Activated B cell treated with CpG ODN at 0.5 μM for 24 hours (primary cell): ENCODE measurements at regions not wholly inside any gene's neighbourhood (a gene's known extent, or its start where the extent isn't known, plus 50 kb on each side); places are given as distances from the start of the nearest gene placed in this dataset.
"Not testable (repeated sequence)": the region's sequence is repeated elsewhere in the genome, so short reads cannot be mapped to it uniquely, and the experiment has no call there.

ENCODE experiments used
- ATAC-seq: fragments of 200-7000 bp; cut with Tn5 transposase; one replicate; pipeline ENCODE4 v1.10.0; 2021; ENCODE audit warnings: low read depth, mild to moderate bottlenecking, moderate library complexity
- CTCF ChIA-PET: fragments of 350-600 bp; sonication (Branson Sonifier 250); formaldehyde crosslinking; loops from one replicate; lab custom pipeline; 2021; ENCODE audit warnings: antibody characterized with exemption; lab: Charles Lee
- POLR2A ChIA-PET: fragments of 350-600 bp; sonication (Branson Sonifier 250); formaldehyde crosslinking; loops from one replicate; lab custom pipeline; 2021; ENCODE audit warnings: antibody characterized with exemption; lab: Charles Lee
- DNase-seq: peaks from one replicate; pipeline ENCODE4 v3.0.0; 2022
- H3K27ac Mint-ChIP-seq: one replicate; pipeline ENCODE4 v1.8.0; 2020; ENCODE audit warnings: mixed read lengths
- H3K27me3 Mint-ChIP-seq: one replicate; pipeline ENCODE4 v1.8.0; 2021; ENCODE audit warnings: mixed read lengths
- H3K36me3 Mint-ChIP-seq: one replicate; pipeline ENCODE4 v1.8.0; 2021; ENCODE audit warnings: low read depth, mixed read lengths
- H3K4me1 Mint-ChIP-seq: one replicate; pipeline ENCODE4 v1.8.0; 2021; ENCODE audit warnings: mixed read lengths
- H3K4me3 Mint-ChIP-seq: one replicate; pipeline ENCODE4 v1.8.0; 2020; ENCODE audit warnings: mild to moderate bottlenecking, mixed read lengths
- H3K9me3 Mint-ChIP-seq: one replicate; pipeline ENCODE4 v1.8.0; 2020; ENCODE audit warnings: mixed read lengths
- CTCF ChIP-seq: fragments of 200-600 bp; IDR thresholded peaks from one replicate; pipeline ENCODE4 v1.8.0; 2022; ENCODE audit warnings: antibody characterized with exemption, mild to moderate bottlenecking
- intact Hi-C: fragments of 100-400 bp; cut with micrococcal nuclease; formaldehyde crosslinking; loops from one replicate; pipeline ENCODE4 v1.15.1; 2024

- Mint-ChIP-seq H3K4me1 (peaks cover 7% of the 10 kb centered on the region), H3K4me3 (no peak overlapping the region), H3K36me3 (no peaks in the 10 kb centered on the region), H3K27ac (no peak overlapping the region), H3K9me3 (no peaks in the 10 kb centered on the region), H3K27me3 (no peaks in the 10 kb centered on the region)
- no peak for TF ChIP-seq CTCF
- ChIA-PET POLR2A (no interaction called here), CTCF (no interaction called here)
- ATAC-seq, result no peak
- intact Hi-C loops, result no loop called here
- no peak for DNase-seq
Measured at GRCh38 chr15:58314593-58315216, 117.1 kb upstream of the LIPC start.

GRCh38 chr15:58318517-58318916 is 113.3 kb upstream of the LIPC start:
- ATAC-seq, result no peak
- DNase-seq, result no peak
- Mint-ChIP-seq H3K4me3 (no peak overlapping the region), H3K27me3 (no peaks in the 10 kb centered on the region), H3K36me3 (no peaks in the 10 kb centered on the region), H3K4me1 (peaks cover 7% of the 10 kb centered on the region), H3K9me3 (peaks cover 2% of the 10 kb centered on the region), H3K27ac (no peak overlapping the region)
- intact Hi-C loops, result no loop called here
- no peak for TF ChIP-seq CTCF
- ChIA-PET POLR2A (no interaction called here), CTCF (no interaction called here)

GRCh38 chr15:58321034-58321433 is 110.8 kb upstream of the LIPC start:
- no peaks in the 10 kb centered on the region for H3K27me3 Mint-ChIP-seq
- DNase-seq (no peak), ATAC-seq (no peak)
- TF ChIP-seq CTCF, result no peak
- H3K9me3 Mint-ChIP-seq, result peaks cover 2% of the 10 kb centered on the region
- CTCF ChIA-PET, result no interaction called here
- H3K4me1 Mint-ChIP-seq, result no peaks in the 10 kb centered on the region
- no peak overlapping the region for H3K27ac Mint-ChIP-seq
- no peaks in the 10 kb centered on the region for H3K36me3 Mint-ChIP-seq
- intact Hi-C loops, result no loop called here
- POLR2A ChIA-PET, result no interaction called here
- H3K4me3 Mint-ChIP-seq, result no peak overlapping the region

GRCh38 chr15:58322253-58322652 is 109.5 kb upstream of the LIPC start:
- intact Hi-C loops, result no loop called here
- H3K27me3 Mint-ChIP-seq, result no peaks in the 10 kb centered on the region

GRCh38 chr15:58323321-58323720 is 108.5 kb upstream of the LIPC start:
- H3K36me3 Mint-ChIP-seq, H3K27me3 Mint-ChIP-seq, H3K4me1 Mint-ChIP-seq, H3K4me3 Mint-ChIP-seq, H3K9me3 Mint-ChIP-seq, ATAC-seq, CTCF ChIA-PET, POLR2A ChIA-PET, intact Hi-C loops, H3K27ac Mint-ChIP-seq, DNase-seq: not testable (repeated sequence)

More at GRCh38 chr15:58322253-58322652, 109.5 kb upstream of the LIPC start:
- ATAC-seq (no peak), DNase-seq (no peak)
- H3K4me1 Mint-ChIP-seq, result no peaks in the 10 kb centered on the region
- H3K4me3 Mint-ChIP-seq, result no peak overlapping the region
- ChIA-PET CTCF (no interaction called here), POLR2A (no interaction called here)
- H3K9me3 Mint-ChIP-seq, result peaks cover 2% of the 10 kb centered on the region
- H3K36me3 Mint-ChIP-seq, result no peaks in the 10 kb centered on the region
- no peak overlapping the region for H3K27ac Mint-ChIP-seq
- no peak for TF ChIP-seq CTCF

- Mint-ChIP-seq H3K4me1 (no peaks in the 10 kb centered on the region), H3K9me3 (peaks cover 2% of the 10 kb centered on the region), H3K27ac (no peak overlapping the region), H3K36me3 (no peaks in the 10 kb centered on the region), H3K27me3 (peaks cover 2% of the 10 kb centered on the region), H3K4me3 (no peak overlapping the region)
- POLR2A ChIA-PET, result no interaction called here
- no peak for DNase-seq
- intact Hi-C loops, result no loop called here
- no peak for TF ChIP-seq CTCF
- ATAC-seq, result no peak
- CTCF ChIA-PET, result no interaction called here
Measured at GRCh38 chr15:58324533-58324932, 107.3 kb upstream of the LIPC start.
